Naive thymus-derived CD8-positive, alpha-beta T cell (primary cell): ENCODE measurements at regions not wholly inside any gene's neighbourhood (a gene's known extent, or its start where the extent isn't known, plus 50 kb on each side); places are given as distances from the start of the nearest gene placed in this dataset.

Source experiments
- ATAC-seq, 2 donors: fragments of 150-1000 bp; cut with Tn5 transposase in 1 of 2; sonication (Bioruptor Pico), chemical (Tn5 transposase) in 1 of 2; 1 replicate in 1 of 2; 2 replicates in 1 of 2; pipeline ENCODE4 v1.10.0; 2021; ENCODE audit warnings: mild to moderate bottlenecking in 2 of 2, moderate library complexity in 2 of 2
- POLR2A ChIA-PET: fragments of 350-600 bp; sonication (Branson Sonifier 250); formaldehyde crosslinking; loops from one replicate; lab custom pipeline; 2021; ENCODE audit warnings: antibody characterized with exemption; lab: Charles Lee
- DNase-seq, 10 donors: peaks; one replicate each; pipeline versions ENCODE4 v3.0.0 to v3.0.0-alpha.2; 2020 to 2022
- H3K27ac Mint-ChIP-seq, 10 donors: one replicate each; pipeline ENCODE4 v1.8.0; 2020 to 2022; ENCODE audit warnings: mild to moderate bottlenecking in 10 of 10, mixed read lengths in 10 of 10, moderate library complexity in 4 of 10, inconsistent platforms in 1 of 10
- H3K27me3 Mint-ChIP-seq, 5 donors: one replicate each; pipeline ENCODE4 v1.8.0; 2021 to 2022; ENCODE audit warnings: mixed read lengths in 5 of 5
- H3K36me3 Mint-ChIP-seq, 3 donors: one replicate each; pipeline ENCODE4 v1.8.0; 2020 to 2022; ENCODE audit warnings: mixed read lengths in 3 of 3, mild to moderate bottlenecking in 2 of 3, inconsistent platforms in 1 of 3
- H3K4me1 Mint-ChIP-seq, 4 donors: one replicate each; pipeline ENCODE4 v1.8.0; 2021 to 2022; ENCODE audit warnings: mixed read lengths in 4 of 4
- H3K4me3 Mint-ChIP-seq, 10 donors: one replicate each; pipeline ENCODE4 v1.8.0; 2020 to 2022; ENCODE audit warnings: mild to moderate bottlenecking in 10 of 10, mixed read lengths in 10 of 10, moderate library complexity in 6 of 10, inconsistent platforms in 1 of 10
- H3K9me3 Mint-ChIP-seq, 9 donors: one replicate each; pipeline ENCODE4 v1.8.0; 2020 to 2022; ENCODE audit warnings: mixed read lengths in 9 of 9, mild to moderate bottlenecking in 3 of 9, inconsistent platforms in 1 of 9, moderate library complexity in 1 of 9

DNA sequence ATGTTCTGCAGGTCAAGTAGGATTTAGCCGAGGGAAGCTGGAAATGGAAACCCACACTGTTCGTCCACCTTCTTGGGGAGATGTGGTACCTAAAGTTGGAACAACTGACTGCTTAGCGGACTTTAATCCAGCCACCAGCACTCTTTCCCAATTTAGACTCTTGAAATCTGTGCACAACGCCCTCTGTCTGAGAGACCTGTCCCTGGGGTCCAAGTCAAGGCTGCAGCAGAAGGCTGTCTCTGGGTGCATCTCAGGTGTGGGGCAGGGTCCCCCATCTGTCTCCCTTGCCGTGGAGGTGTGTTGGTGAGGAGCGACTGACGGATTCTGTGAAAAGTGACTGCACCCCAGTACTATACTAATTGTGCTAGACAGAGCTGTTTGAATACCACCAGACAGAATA lies 168.2 kb upstream of the CADM1 start:
- no peak overlapping the region for H3K27ac Mint-ChIP-seq
- POLR2A ChIA-PET: no interaction called here
- DNase-seq (no peak), ATAC-seq (no peak)
- no peaks in the 10 kb centered on the region for H3K36me3 Mint-ChIP-seq
- H3K27me3 Mint-ChIP-seq: peaks cover 0 to 13% (median 3%) of the 10 kb centered on the region in 5 donors
- H3K4me1 Mint-ChIP-seq: no peaks in the 10 kb centered on the region
- H3K4me3 Mint-ChIP-seq: no peak overlapping the region
- H3K9me3 Mint-ChIP-seq: no peaks in the 10 kb centered on the region

DNA sequence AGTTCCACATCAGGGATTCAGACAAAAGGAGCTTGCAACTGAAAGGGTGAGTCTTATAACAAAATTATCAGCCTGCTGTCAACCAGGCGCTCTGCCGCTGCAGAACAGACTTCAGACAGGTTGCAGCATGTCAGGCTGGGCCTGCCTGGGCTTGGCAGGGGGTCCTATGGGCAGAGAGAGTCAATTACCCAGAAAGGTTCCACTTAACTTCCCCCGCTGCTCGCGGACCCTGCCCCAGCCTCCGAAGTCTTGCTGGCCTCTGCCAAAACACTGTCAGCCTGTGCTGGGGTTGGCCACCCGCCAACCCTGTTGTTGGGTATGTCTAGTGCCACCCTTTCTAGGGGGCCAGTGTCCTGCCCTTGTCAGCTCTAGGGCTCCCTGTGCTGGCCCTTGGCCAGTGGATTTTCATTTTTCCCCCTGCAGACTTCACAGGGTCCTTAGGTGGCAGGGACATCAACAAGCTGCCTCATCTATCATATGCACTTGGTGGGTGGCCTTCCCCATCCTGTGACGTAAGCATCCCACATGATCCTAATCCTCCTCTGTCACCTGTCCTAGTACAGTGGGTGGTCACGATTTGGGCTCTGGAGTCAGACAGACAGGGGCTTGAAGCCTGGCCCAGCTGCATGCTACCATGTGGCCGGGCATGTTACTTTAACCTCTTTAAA lies 166.5 kb upstream of the CADM1 start:
- H3K27me3 Mint-ChIP-seq: peaks cover 2 to 12% (median 5%) of the 10 kb centered on the region in 5 donors
- ATAC-seq (no peak), DNase-seq (no peak)
- H3K4me1 Mint-ChIP-seq: no peaks in the 10 kb centered on the region
- H3K4me3 Mint-ChIP-seq: no peak overlapping the region
- POLR2A ChIA-PET: no interaction called here
- H3K27ac Mint-ChIP-seq: no peak overlapping the region
- no peaks in the 10 kb centered on the region for H3K36me3 Mint-ChIP-seq
- peaks cover 0 to 2% (median 0%) of the 10 kb centered on the region in 9 donors for H3K9me3 Mint-ChIP-seq

DNA sequence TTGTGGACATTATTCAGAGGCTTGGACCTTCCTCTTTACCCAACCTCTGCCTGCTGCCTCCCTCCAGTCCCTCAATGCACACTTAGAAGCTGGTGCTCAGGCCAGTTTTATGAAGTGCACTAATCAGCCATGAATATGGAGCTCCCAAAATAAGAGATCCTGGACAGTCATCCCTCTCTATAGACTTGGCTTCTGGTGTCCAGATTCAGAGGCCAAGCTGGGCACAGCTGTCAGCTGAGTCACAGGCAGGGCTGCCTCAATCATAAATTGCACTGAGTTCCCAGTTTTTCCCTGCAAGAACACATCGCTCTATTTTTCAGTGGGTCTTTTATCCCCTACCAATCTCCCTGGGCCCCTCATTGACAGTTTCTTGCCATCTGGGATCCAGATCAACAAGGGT lies 161.7 kb upstream of the CADM1 start:
- DNase-seq (no peak), ATAC-seq (no peak)
- no peaks in the 10 kb centered on the region for H3K4me1 Mint-ChIP-seq
- H3K27ac Mint-ChIP-seq: no peak overlapping the region
- POLR2A ChIA-PET: no interaction called here
- no peaks in the 10 kb centered on the region for H3K36me3 Mint-ChIP-seq
- H3K27me3 Mint-ChIP-seq: peaks cover 2 to 20% (median 12%) of the 10 kb centered on the region in 5 donors
- no peak overlapping the region for H3K4me3 Mint-ChIP-seq
- H3K9me3 Mint-ChIP-seq: peaks cover 0 to 2% (median 0%) of the 10 kb centered on the region in 9 donors

DNA sequence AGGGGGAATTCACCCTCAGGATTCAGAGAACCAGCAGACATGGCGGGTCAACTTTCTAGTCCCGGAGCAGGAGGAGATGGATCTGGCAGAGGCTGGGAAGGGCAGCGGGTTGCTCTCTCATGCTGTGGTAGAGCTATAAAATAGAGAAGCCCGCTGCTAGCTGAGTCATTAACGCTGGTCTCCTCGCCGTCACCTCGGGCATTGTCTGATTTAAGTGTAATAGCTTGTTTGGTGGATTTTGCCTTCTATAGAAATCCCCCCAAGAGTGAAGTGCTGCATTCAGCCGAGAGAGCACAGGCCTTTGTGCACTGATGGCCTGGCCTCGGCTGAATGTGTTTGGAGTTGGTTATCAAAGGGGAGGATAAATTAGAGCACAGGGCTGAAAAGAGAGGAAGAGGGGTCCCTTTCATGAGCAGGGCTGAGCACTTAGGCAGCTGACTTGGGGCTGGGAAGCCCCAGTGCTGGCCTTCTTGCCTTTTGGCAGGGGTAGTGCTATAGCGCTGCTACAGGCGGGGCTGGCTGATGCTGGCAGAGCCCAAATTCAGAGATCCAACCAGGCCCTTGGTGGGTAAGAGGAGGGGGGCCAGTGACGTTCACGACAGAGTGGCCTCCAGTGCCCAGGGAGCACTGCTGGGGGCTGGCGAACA lies 161.1 kb upstream of the CADM1 start:
- H3K9me3 Mint-ChIP-seq: peaks cover 0 to 6% (median 0%) of the 10 kb centered on the region in 9 donors
- no peak overlapping the region for H3K4me3 Mint-ChIP-seq
- DNase-seq (no peak), ATAC-seq (no peak)
- H3K4me1 Mint-ChIP-seq: peaks cover 0 to 2% (median 0%) of the 10 kb centered on the region in 4 donors
- H3K27ac Mint-ChIP-seq: peak overlapping the region in 1 of 10 donors; percentile 31
- peaks cover 6 to 26% (median 15%) of the 10 kb centered on the region in 5 donors for H3K27me3 Mint-ChIP-seq
- no peaks in the 10 kb centered on the region for H3K36me3 Mint-ChIP-seq
- POLR2A ChIA-PET: no interaction called here

DNA sequence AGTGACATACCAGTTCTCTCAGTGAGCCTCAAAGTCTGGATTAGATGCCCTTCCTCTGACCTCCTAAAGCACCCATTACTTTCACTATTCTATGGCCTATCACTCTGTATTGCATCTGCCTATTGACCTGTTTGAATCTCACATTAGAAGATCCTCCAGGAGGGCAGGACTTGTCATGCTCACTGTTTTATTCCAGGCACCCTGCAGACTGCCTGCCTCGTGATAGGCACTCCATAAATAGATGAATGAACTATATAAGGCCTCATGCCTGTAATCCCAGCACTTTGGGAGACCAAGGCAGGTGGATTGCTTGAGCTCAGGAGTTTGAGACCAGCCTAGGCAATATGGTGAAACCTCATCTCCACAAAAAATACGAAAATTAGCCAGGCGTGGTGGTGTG lies 160.1 kb upstream of the CADM1 start:
- Mint-ChIP-seq H3K27ac (peak overlapping the region in 1 of 10 donors; percentile 24), H3K36me3 (no peaks in the 10 kb centered on the region), H3K4me3 (no peak overlapping the region), H3K27me3 (peaks cover 5 to 33% (median 20%) of the 10 kb centered on the region in 5 donors), H3K9me3 (peaks cover 0 to 6% (median 0%) of the 10 kb centered on the region in 9 donors), H3K4me1 (peaks cover 0 to 2% (median 0%) of the 10 kb centered on the region in 4 donors)
- no peak for ATAC-seq
- POLR2A ChIA-PET: no interaction called here
- no peak for DNase-seq

DNA sequence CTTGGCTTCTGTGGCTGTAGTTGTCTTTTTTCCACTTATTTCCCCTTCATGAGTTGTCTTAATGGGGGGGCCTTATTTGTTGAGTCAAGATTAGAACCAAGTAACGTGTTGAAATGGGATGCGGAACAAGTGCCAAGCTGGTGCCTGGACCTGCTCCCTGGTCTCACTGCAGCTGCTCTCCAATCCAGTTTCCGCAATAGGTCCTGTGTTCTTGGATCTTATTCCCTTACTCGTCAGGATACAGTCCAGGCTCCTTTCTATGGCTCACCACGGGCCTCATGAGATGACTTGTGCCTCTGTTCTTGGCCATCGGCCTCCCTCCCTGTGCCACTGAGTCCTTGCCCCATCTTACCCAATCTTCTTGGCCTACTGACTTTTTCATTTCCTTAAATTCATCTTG lies 159.6 kb upstream of the CADM1 start:
- Mint-ChIP-seq H3K27ac (no peak overlapping the region), H3K9me3 (peaks cover 0 to 6% (median 0%) of the 10 kb centered on the region in 9 donors), H3K4me3 (no peak overlapping the region), H3K4me1 (peaks cover 0 to 2% (median 0%) of the 10 kb centered on the region in 4 donors), H3K36me3 (peaks cover 0 to 1% (median 0%) of the 10 kb centered on the region in 3 donors), H3K27me3 (peaks cover 5 to 35% (median 22%) of the 10 kb centered on the region in 5 donors)
- no peak for DNase-seq
- POLR2A ChIA-PET: no interaction called here
- no peak for ATAC-seq

DNA sequence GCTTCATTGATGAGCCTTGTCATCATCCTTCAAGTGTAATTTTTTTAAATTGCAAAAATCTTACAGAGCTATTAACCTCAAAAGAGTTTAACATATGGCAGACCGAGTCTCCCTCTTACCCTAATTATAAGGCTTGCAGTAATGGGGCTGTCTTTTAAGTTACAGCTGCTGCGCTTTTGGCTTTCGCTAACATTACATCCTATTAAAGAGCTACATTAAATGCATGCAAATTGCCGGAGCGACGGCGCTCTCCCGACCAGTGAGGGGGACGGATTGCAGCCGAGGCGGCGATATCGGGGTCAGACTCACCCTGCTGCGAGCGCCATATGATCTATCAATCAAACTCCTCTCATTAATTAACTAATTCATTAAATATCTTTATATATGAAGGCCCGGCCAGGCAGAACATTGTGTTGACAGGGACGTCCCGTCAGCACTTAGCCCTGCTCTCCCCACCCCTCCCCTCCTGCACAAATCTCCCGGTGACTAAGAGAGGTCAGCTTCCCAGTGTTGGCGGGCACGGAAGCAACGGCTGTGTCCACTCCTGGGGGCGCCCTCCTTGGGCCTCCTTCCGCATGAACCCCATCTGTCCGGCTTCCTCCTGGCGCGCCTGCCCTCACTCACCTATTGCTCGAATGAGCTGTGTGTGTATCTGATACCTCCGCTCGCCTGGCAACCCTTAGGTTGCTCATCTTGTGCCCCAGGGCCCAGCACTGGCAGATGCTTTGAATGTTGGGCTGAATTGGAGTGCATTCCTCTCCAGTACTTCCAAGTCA lies 156.0 kb upstream of the CADM1 start:
- ATAC-seq (no peak), DNase-seq (no peak)
- H3K4me3 Mint-ChIP-seq: peak overlapping the region in 2 of 10 donors; percentile 30 to 33
- H3K27ac Mint-ChIP-seq: no peak overlapping the region
- peaks cover 0 to 5% (median 0%) of the 10 kb centered on the region in 9 donors for H3K9me3 Mint-ChIP-seq
- H3K27me3 Mint-ChIP-seq: peaks cover 8 to 58% (median 29%) of the 10 kb centered on the region in 5 donors
- H3K36me3 Mint-ChIP-seq: peaks cover 0 to 5% (median 0%) of the 10 kb centered on the region in 3 donors
- POLR2A ChIA-PET: no interaction called here
- peaks cover 0 to 2% (median 0%) of the 10 kb centered on the region in 4 donors for H3K4me1 Mint-ChIP-seq

DNA sequence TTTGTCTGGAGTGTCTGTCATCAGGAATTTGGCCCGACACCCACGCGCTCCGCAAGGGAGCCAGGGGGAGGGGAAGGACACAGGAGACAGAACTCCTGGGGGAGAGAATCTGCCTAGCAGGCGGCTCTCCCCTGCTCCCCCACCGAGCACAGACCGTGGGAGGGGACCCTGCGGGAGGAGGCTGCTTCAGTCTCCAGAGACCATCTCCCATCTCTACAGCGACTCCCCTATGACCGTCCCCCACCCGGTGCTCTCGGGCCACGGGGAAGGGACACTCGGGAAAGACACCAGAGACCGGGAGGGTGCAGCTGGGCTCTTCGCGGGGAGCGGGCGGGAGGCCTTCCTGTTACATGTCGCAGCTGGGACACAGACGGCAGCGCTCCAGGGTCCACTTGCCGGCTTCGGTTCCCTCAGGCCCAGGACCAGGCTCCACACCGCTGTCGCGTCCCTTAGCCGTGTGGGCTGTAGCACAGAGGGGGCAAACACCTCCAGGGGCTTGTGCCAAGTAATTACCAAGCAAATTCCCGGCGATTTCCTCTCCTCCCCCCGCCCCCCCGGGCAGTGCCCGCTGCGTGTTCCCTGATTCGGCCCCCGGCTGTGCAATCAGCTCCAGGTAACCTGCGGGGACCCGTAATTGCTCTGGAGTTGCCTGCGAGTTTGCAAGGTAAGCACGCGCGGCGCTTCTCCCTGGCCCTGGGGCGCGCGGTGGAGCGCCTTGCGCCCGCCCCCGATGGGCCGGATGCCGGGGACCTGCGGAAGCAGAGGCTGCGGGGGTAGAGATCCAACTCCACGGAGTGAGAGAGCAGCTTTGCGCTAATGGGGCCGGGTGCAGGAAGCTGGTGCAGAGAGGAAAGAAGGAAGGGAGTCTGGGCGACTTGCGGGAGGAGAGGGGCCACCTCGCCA lies 155.1 kb upstream of the CADM1 start:
- Mint-ChIP-seq H3K4me3 (peak overlapping the region in 1 of 10 donors; percentile 18), H3K4me1 (peaks cover 0 to 2% (median 0%) of the 10 kb centered on the region in 4 donors), H3K27me3 (peaks cover 8 to 64% (median 32%) of the 10 kb centered on the region in 5 donors), H3K9me3 (peaks cover 0 to 7% (median 0%) of the 10 kb centered on the region in 9 donors), H3K36me3 (peaks cover 0 to 5% (median 0%) of the 10 kb centered on the region in 3 donors), H3K27ac (no peak overlapping the region)
- POLR2A ChIA-PET: no interaction called here
- ATAC-seq (no peak), DNase-seq (no peak)

DNA sequence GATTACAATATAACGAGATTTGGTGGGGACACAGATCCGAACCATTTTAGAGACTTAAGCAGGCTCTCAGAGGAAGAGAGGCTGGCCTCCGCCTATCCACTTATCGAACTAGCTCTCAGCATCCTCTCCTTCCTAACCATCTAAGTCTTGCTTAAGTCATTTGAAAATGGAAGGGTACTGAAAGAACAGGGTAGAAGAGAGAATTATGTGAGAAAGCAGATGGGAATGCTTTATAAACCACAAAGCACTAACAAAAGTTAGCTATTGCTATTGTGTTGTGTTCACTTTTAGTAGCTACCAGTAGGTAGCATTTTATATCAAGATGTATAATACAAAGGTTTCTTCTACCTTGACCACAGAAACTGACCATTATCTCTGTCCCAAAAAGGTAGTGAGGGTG lies 153.4 kb upstream of the CADM1 start:
- Mint-ChIP-seq H3K4me1 (peaks cover 0 to 2% (median 0%) of the 10 kb centered on the region in 4 donors), H3K27me3 (peaks cover 8 to 75% (median 28%) of the 10 kb centered on the region in 5 donors), H3K36me3 (peaks cover 0 to 5% (median 0%) of the 10 kb centered on the region in 3 donors), H3K9me3 (peaks cover 0 to 7% (median 0%) of the 10 kb centered on the region in 9 donors), H3K27ac (no peak overlapping the region), H3K4me3 (no peak overlapping the region)
- no peak for DNase-seq
- POLR2A ChIA-PET: no interaction called here
- ATAC-seq: no peak

DNA sequence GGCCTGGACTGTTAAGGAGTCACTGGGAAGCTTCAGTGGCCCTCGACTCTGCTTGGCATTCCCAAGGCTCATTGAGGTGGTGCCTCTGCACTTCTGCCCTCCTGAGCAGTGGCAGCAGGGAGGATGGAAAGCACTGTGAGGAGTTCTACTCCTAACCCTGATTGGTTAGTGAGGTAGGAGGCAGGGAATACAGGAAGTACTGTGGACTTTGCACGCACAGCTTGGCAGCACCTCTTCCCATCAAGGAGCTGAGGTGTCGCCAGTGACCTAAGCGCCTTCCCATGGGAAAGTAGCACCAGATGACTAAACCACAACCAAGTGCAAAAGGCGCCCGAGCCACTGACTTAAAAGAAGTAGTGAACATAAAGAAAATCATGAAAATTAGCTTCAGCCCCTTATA lies 152.5 kb upstream of the CADM1 start:
- no peak overlapping the region for H3K4me3 Mint-ChIP-seq
- POLR2A ChIA-PET: no interaction called here
- H3K27ac Mint-ChIP-seq: no peak overlapping the region
- no peak for DNase-seq
- H3K36me3 Mint-ChIP-seq: peaks cover 0 to 5% (median 0%) of the 10 kb centered on the region in 3 donors
- no peak for ATAC-seq
- H3K4me1 Mint-ChIP-seq: peaks cover 0 to 2% (median 0%) of the 10 kb centered on the region in 4 donors
- H3K27me3 Mint-ChIP-seq: peaks cover 12 to 84% (median 32%) of the 10 kb centered on the region in 5 donors
- peaks cover 0 to 9% (median 0%) of the 10 kb centered on the region in 9 donors for H3K9me3 Mint-ChIP-seq

DNA sequence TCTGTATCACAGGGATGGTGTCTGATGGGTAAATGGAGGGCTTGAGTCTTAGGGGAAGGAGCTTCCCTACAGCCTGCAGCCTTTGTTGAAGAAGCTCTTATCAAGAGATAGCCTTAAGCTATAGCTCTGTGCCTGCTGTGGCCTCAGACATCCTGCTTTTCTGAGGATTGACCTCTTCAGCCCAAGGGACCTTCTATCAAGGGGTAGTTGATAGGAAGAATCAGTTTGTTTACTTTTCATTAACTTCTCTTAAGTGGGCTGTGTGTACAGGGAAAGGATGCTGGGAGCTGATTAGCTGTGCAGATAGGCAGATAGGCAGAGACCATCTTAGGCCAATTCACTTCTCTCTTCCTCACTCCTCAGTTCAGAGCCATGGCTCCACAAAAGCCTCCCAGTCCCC lies 151.8 kb upstream of the CADM1 start:
- DNase-seq (no peak), ATAC-seq (no peak)
- Mint-ChIP-seq H3K4me3 (no peak overlapping the region), H3K4me1 (peaks cover 0 to 2% (median 0%) of the 10 kb centered on the region in 4 donors), H3K27me3 (peaks cover 16 to 90% (median 34%) of the 10 kb centered on the region in 5 donors), H3K36me3 (peaks cover 0 to 5% (median 0%) of the 10 kb centered on the region in 3 donors), H3K27ac (no peak overlapping the region), H3K9me3 (peaks cover 0 to 13% (median 0%) of the 10 kb centered on the region in 9 donors)
- POLR2A ChIA-PET: no interaction called here

DNA sequence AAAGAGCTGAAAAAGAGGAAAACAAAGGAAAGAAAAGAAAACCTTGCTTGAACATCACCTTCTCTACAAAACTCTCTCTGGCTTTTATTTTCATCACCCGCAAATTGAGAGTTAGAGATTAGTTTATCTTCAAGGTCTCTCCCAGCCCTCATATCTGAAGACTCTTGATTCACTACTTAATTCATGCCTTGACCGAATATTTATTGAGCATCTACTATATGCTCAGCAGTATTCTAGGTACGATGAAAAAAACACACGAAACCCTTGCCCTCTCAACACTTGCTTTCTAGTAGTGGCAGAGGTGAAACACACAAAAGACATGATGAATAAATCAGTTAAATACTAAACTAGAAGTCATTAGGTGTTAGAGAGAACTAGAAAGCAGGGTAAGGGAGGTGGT lies 150.6 kb upstream of the CADM1 start:
- ATAC-seq (no peak), DNase-seq (no peak)
- Mint-ChIP-seq H3K36me3 (peaks cover 0 to 5% (median 0%) of the 10 kb centered on the region in 3 donors), H3K27ac (peak overlapping the region in 1 of 10 donors; percentile 73), H3K27me3 (peaks cover 11 to 84% (median 37%) of the 10 kb centered on the region in 5 donors), H3K4me3 (no peak overlapping the region), H3K9me3 (peaks cover 0 to 9% (median 0%) of the 10 kb centered on the region in 9 donors), H3K4me1 (no peaks in the 10 kb centered on the region)
- POLR2A ChIA-PET: no interaction called here
